H1 (cell line): ENCODE measurements at regions not wholly inside any gene's neighbourhood (a gene's known extent, or its start where the extent isn't known, plus 50 kb on each side); places are given as distances from the start of the nearest gene placed in this dataset.
"Not testable (repeated sequence)": the region's sequence is repeated elsewhere in the genome, so short reads cannot be mapped to it uniquely, and the experiment has no call there.

Experiments used
- CTCF ChIA-PET: fragments of 300-600 bp; sonication (Branson Sonifier 250); formaldehyde crosslinking; loops from one replicate; lab custom pipeline; 2021; ENCODE audit not compliant: partially characterized antibody; lab: Charles Lee
- POLR2A ChIA-PET: fragments of 300-600 bp; sonication (Branson Sonifier 250); formaldehyde crosslinking; loops from one replicate; lab custom pipeline; 2021; ENCODE audit warnings: inconsistent platforms; ENCODE audit not compliant: partially characterized antibody; lab: Charles Lee
- DNase-seq, 2 experiments: peaks; one replicate each; pipeline versions ENCODE4 v3.0.0 to v3.0.0-alpha.2; 2010 to 2022; ENCODE audit warnings: low spot score in 2 of 2, low read depth in 1 of 2, mixed read lengths in 1 of 2
- FAIRE-seq: peaks from 2 replicates; lab custom pipeline; 2011; peaks lifted over from hg19 to GRCh38; lab: Jason Lieb, UNC
- H2AFZ ChIP-seq: 2 replicates; pipeline ENCODE4 v1.8.1; 2012; ENCODE audit warnings: low read length, inconsistent platforms
- H2AK5ac ChIP-seq: 2 replicates; pipeline ENCODE4 v1.6.1; 2013; ENCODE audit warnings: low read depth, low read length
- H2BK120ac ChIP-seq: replicated peaks from 2 replicates; pipeline ENCODE3; 2013; ENCODE audit warnings: low read depth, low read length, inconsistent platforms
- H2BK12ac ChIP-seq: 2 replicates; pipeline ENCODE4 v1.6.1; 2013; ENCODE audit warnings: low read depth, low read length
- H2BK15ac ChIP-seq: 2 replicates; pipeline ENCODE4 v1.6.1; 2013; ENCODE audit warnings: low read length
- H2BK20ac ChIP-seq: 2 replicates; pipeline ENCODE4 v1.6.1; 2013; ENCODE audit warnings: low read length
- H2BK5ac ChIP-seq: 2 replicates; pipeline ENCODE4 v1.6.1; 2013; ENCODE audit warnings: low read depth, low read length
- H3K14ac ChIP-seq: 2 replicates; pipeline ENCODE4 v1.6.1; 2013; ENCODE audit warnings: inconsistent platforms; ENCODE audit not compliant: insufficient read length
- H3K18ac ChIP-seq: 2 replicates; pipeline ENCODE4 v1.6.1; 2013; ENCODE audit warnings: low read length; ENCODE audit errors: extremely low read depth
- H3K23ac ChIP-seq: 2 replicates; pipeline ENCODE4 v1.6.1; 2013; ENCODE audit warnings: inconsistent platforms; ENCODE audit not compliant: insufficient read length
- H3K23me2 ChIP-seq: 2 replicates; pipeline ENCODE4 v1.6.1; 2013; ENCODE audit warnings: low read depth, low read length
- H3K27ac ChIP-seq: 2 replicates; pipeline ENCODE4 v1.6.1; 2011; ENCODE audit warnings: low read depth, low read length, inconsistent platforms
- H3K27me3 ChIP-seq, 4 experiments: replicated peaks in 1 of 4; 1 replicate in 1 of 4; 2 replicates in 3 of 4; pipeline versions ENCODE4 v1.6.1 to v1.8.1; 2011 to 2013; ENCODE audit warnings: low read length in 3 of 4, mild to moderate bottlenecking in 3 of 4, inconsistent platforms in 2 of 4, mixed read lengths in 2 of 4, moderate library complexity in 1 of 4; ENCODE audit not compliant: control insufficient read depth in 3 of 4, insufficient read depth in 3 of 4; ENCODE audit errors: extremely low read depth in 1 of 4
- H3K36me3 ChIP-seq, 4 experiments: 2 replicates each; pipeline versions ENCODE4 v1.6.1 to v1.8.1; 2011 to 2013; ENCODE audit warnings: mild to moderate bottlenecking in 4 of 4, low read length in 3 of 4, moderate library complexity in 2 of 4, control low read depth in 1 of 4, inconsistent platforms in 1 of 4; ENCODE audit not compliant: insufficient read depth in 4 of 4, control insufficient read depth in 2 of 4
- H3K4ac ChIP-seq: replicated peaks from 2 replicates; pipeline ENCODE3; 2013; ENCODE audit warnings: low read length, low read depth, mixed read lengths, inconsistent platforms; ENCODE audit not compliant: insufficient read length
- H3K4me1 ChIP-seq, 4 experiments: replicated peaks in 1 of 4; 1 replicate in 1 of 4; 2 replicates in 3 of 4; pipeline versions ENCODE4 v1.6.1 to v1.8.1; 2011 to 2013; ENCODE audit warnings: low read length in 3 of 4, inconsistent platforms in 2 of 4, mixed read lengths in 1 of 4; ENCODE audit not compliant: insufficient read depth in 4 of 4, control insufficient read depth in 3 of 4
- H3K4me2 ChIP-seq, 2 experiments: 2 replicates each; pipeline versions ENCODE4 v1.6.1 to v1.8.1; 2011 to 2013; ENCODE audit warnings: low read depth in 2 of 2, low read length in 2 of 2, control low read depth in 1 of 2, inconsistent platforms in 1 of 2, mild to moderate bottlenecking in 1 of 2; ENCODE audit not compliant: insufficient read depth in 1 of 2
- H3K4me3 ChIP-seq, 4 experiments: fragments of 200-600, 300-600 bp in 1 of 4; sonication (generic), shearing (Covaris generic), sonication (Bioruptor Twin) in 1 of 4; 2 replicates each; pipeline versions ENCODE4 v1.5.1 to v1.8.1; 2011 to 2016; ENCODE audit warnings: low read length in 4 of 4, low read depth in 3 of 4, control low read depth in 2 of 4, inconsistent platforms in 2 of 4, mild to moderate bottlenecking in 2 of 4, mixed read lengths in 1 of 4, moderate library complexity in 1 of 4; ENCODE audit not compliant: insufficient read depth in 2 of 4; ENCODE audit errors: extremely low read depth in 1 of 4
- H3K56ac ChIP-seq: replicated peaks from 2 replicates; pipeline ENCODE3; 2013; ENCODE audit warnings: low read depth, mild to moderate bottlenecking, mixed read lengths, low read length, inconsistent platforms; ENCODE audit not compliant: insufficient read length
- H3K79me1 ChIP-seq: 2 replicates; pipeline ENCODE4 v1.6.1; 2013; ENCODE audit warnings: low read depth, low read length, control low read depth
- H3K79me2 ChIP-seq, 2 experiments: 2 replicates each; pipeline versions ENCODE4 v1.6.1 to v1.8.1; 2012 to 2013; ENCODE audit warnings: low read length in 2 of 2, mild to moderate bottlenecking in 2 of 2, inconsistent platforms in 1 of 2; ENCODE audit not compliant: insufficient read depth in 2 of 2, control insufficient read depth in 1 of 2
- H3K9ac ChIP-seq, 4 experiments: replicated peaks in 1 of 4; 1 replicate in 1 of 4; 2 replicates in 3 of 4; pipeline versions ENCODE4 v1.6.1 to v1.8.1; 2011 to 2013; ENCODE audit warnings: low read depth in 3 of 4, low read length in 3 of 4, control low read depth in 2 of 4, mild to moderate bottlenecking in 2 of 4, moderate library complexity in 2 of 4, inconsistent platforms in 1 of 4; ENCODE audit errors: extremely low read depth in 1 of 4
- H3K9me3 ChIP-seq, 2 experiments: 2 replicates each; pipeline versions ENCODE4 v1.6.1 to v1.8.1; 2012 to 2013; ENCODE audit warnings: mild to moderate bottlenecking in 2 of 2, moderate library complexity in 2 of 2, control low read depth in 1 of 2, inconsistent platforms in 1 of 2, low read depth in 1 of 2, low read length in 1 of 2, mixed read lengths in 1 of 2; ENCODE audit not compliant: insufficient read depth in 2 of 2
- H4K20me1 ChIP-seq, 2 experiments: replicated peaks in 1 of 2; 2 replicates each; pipeline versions ENCODE3 to v1.8.1; 2011 to 2013; ENCODE audit warnings: inconsistent platforms in 2 of 2, low read length in 2 of 2, mild to moderate bottlenecking in 1 of 2; ENCODE audit not compliant: insufficient read depth in 2 of 2, control insufficient read depth in 1 of 2
- H4K5ac ChIP-seq: 2 replicates; pipeline ENCODE4 v1.6.1; 2013; ENCODE audit warnings: low read length, low read depth, mixed read lengths, inconsistent platforms; ENCODE audit not compliant: insufficient read length
- H4K8ac ChIP-seq: 2 replicates; pipeline ENCODE4 v1.8.0; 2013; ENCODE audit warnings: mild to moderate bottlenecking, moderate library complexity, low read length, inconsistent platforms; ENCODE audit not compliant: insufficient read depth; ENCODE audit errors: extremely low read depth
- H4K91ac ChIP-seq: replicated peaks from 2 replicates; pipeline ENCODE3; 2013; ENCODE audit warnings: low read length, mixed read lengths, inconsistent platforms; ENCODE audit not compliant: insufficient read length
- RAD21 ChIP-seq, 2 experiments: IDR thresholded peaks in 1 of 2; conservative IDR thresholded peaks in 1 of 2; 2 replicates each; pipeline ENCODE4 v1.6.1; 2011; ENCODE audit warnings: low read depth in 2 of 2, low read length in 2 of 2, improper control_type of control experiment in 1 of 2, inconsistent platforms in 1 of 2, mild to moderate bottlenecking in 1 of 2, moderate library complexity in 1 of 2
- WGBS, 2 experiments: shearing (Covaris generic) in 1 of 2; methylation state at CpG; one replicate each; pipeline versions ENCODE4 v1.1.6 to v1.1.7; 2013 to 2015; ENCODE audit warnings: low lambda C conversion rate in 2 of 2, mixed read lengths in 2 of 2, inconsistent platforms in 1 of 2, low coverage in 1 of 2, missing lambda C conversion rate in 1 of 2; ENCODE audit not compliant: insufficient replicate concordance in 2 of 2, insufficient coverage in 1 of 2, insufficient read length in 1 of 2; ENCODE audit errors: extremely low coverage in 1 of 2, missing lambda C conversion rate in 1 of 2; 5-methylcytosine and 5-hydroxymethylcytosine counted together
- TF ChIP-seq, protein P1 (sequence below), 3 experiments: IDR thresholded peaks; 1 replicate in 2 of 3; 2 replicates in 1 of 3; pipeline versions ENCODE4 v1.5.1 to v1.6.1; 2011; ENCODE audit warnings: low read length in 3 of 3, mild to moderate bottlenecking in 3 of 3, inconsistent platforms in 2 of 3, low read depth in 1 of 3, moderate library complexity in 1 of 3; ENCODE audit not compliant: insufficient read depth in 1 of 3; ENCODE audit errors: control extremely low read depth in 1 of 3

DNA sequence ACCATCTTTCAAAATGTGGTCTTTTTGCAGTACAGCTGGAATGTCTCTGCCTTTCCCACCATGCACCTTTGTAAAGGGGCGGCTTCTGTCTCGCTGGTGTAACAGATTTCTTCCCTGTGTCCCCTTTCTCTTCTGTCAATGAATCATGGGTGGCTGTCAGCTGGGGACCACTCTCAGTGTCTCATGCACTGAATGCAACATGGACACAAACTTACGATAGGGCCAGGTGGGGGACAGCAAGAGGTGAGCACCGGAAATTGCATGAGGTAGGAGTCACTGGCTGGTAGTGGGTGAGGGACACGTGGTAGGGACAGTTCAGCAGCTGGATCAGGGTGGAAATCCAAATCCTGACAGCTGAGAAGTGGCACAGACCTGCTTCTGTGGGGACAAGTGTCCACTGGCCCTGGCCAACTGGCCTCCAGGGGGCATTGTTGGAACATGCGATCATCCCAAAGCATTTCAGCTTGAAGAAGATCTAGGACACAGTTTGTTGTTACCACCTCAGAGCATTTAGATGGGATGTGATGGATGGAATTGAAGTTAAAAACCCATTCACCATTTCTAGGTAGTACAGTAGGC is 1383.5 kb downstream of the CDH12 start:
- H3K9ac ChIP-seq, H3K4ac ChIP-seq, H4K20me1 ChIP-seq, H3K27ac ChIP-seq, POLR2A ChIA-PET, H3K4me2 ChIP-seq, H3K56ac ChIP-seq, H4K5ac ChIP-seq, H3K18ac ChIP-seq: not testable (repeated sequence)
- peak in 1 of 2 experiments; percentile 72 for DNase-seq
- peak; percentile 67 to 71 for TF ChIP-seq RAD21 (IDR thresholded peaks at IDR 0.05 in 1 of 2, conservative IDR thresholded peaks at IDR 0.05 in 1 of 2; ENCODE audit: low read depth in 2 of 2, low read length in 2 of 2)
- TF ChIP-seq, protein P1, sequence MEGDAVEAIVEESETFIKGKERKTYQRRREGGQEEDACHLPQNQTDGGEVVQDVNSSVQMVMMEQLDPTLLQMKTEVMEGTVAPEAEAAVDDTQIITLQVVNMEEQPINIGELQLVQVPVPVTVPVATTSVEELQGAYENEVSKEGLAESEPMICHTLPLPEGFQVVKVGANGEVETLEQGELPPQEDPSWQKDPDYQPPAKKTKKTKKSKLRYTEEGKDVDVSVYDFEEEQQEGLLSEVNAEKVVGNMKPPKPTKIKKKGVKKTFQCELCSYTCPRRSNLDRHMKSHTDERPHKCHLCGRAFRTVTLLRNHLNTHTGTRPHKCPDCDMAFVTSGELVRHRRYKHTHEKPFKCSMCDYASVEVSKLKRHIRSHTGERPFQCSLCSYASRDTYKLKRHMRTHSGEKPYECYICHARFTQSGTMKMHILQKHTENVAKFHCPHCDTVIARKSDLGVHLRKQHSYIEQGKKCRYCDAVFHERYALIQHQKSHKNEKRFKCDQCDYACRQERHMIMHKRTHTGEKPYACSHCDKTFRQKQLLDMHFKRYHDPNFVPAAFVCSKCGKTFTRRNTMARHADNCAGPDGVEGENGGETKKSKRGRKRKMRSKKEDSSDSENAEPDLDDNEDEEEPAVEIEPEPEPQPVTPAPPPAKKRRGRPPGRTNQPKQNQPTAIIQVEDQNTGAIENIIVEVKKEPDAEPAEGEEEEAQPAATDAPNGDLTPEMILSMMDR (IDR thresholded peaks at IDR 0.05; ENCODE audit: control extremely low read depth in 1 of 3, insufficient read depth in 1 of 3, low read depth in 1 of 3, low read length in 3 of 3), result peak; percentile 55 to 66 (median 63)
- TF ChIP-seq, all 59 proteins: peak for 2; not testable (repeated sequence) for 57
- H2AK5ac ChIP-seq, H3K79me2 ChIP-seq, H3K14ac ChIP-seq, H3K4me1 ChIP-seq, FAIRE-seq, H2BK12ac ChIP-seq, H4K91ac ChIP-seq, H2BK5ac ChIP-seq, H3K23ac ChIP-seq, H2AFZ ChIP-seq, H3K79me1 ChIP-seq, H3K9me3 ChIP-seq, H2BK15ac ChIP-seq, H2BK120ac ChIP-seq, H4K8ac ChIP-seq, H2BK20ac ChIP-seq, H3K23me2 ChIP-seq, H3K27me3 ChIP-seq, H3K4me3 ChIP-seq, H3K36me3 ChIP-seq: not testable (repeated sequence)
- 93% methylated on average over 5 of the region's 6 CpGs; no CpG with 5 or more reads in 1 of the 2 experiments for WGBS, 2 experiments
- CTCF ChIA-PET, result interaction anchor here (1.0 to 1.1 kb wide), 2 partner anchors 13 to 325 kb away, joined by 3 to 4 read pairs; no protein-coding TSS in a partner anchor
